NCI-H2029 treated with DMSO at 0.1 percent for 48 hours (cell line): ENCODE measurements at regions not wholly inside any gene's neighbourhood (a gene's known extent, or its start where the extent isn't known, plus 50 kb on each side); places are given as distances from the start of the nearest gene placed in this dataset.

Experiments
- DNase-seq: peaks from one replicate; lab custom pipeline; 2025; lab: John Stamatoyannopoulos, UW

DNA sequence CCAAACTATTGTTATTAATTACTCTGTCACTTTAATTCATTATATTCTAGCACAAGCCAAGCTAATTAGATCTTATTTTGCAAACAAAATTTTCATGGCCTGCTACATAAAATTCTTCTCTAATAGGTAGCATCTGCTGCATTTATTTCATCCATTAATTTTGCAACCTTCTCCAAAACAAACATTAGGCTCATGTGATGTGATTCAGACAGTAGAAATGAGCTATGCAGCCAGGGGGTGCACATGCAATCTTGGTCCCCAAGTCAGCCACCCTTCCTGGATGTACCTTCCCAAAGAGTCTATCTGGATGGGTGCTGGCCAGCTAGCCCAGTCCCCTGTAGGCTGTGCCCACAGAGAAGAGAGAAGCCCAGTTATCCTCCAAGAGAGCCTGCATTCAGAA lies 242.1 kb upstream of the OSR1 start:
- no peak for DNase-seq

DNA sequence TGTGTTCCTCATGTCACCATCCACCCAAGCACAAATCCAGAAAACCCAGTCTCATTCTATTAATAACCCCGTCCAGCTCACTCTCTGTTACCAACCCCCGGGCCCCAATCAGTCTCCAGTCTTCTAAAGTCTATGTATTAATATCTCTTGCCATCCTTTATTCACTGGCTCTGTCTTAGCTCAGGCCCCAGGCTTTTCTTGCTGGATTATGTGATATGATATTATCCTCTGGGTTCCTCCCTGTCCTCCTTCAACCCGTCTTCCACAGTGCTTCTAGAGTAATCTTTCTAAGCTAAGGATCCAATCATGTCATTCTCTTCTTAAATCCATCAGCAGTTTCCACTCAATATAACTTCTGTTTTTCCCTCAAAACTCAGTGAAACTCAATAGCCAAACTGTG lies 240.5 kb upstream of the OSR1 start:
- no peak for DNase-seq

DNA sequence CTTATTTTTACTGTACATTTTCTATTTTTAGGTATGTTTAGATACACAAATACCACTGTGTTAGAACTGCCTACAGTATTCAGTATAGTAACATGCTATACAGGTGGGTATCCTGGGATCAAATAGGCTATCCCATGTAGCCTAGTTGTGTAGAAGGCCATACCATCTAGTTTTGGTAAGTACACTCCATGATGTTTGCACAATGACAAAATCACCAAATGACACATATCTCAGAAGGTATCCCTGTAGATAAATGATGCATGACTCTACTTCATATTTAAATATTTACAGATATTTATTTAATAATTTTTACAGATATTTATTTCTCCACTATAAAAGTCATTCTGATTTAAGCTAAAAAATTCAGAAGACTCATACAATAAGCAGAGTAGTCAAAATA lies 233.8 kb upstream of the OSR1 start:
- DNase-seq, result no peak

DNA sequence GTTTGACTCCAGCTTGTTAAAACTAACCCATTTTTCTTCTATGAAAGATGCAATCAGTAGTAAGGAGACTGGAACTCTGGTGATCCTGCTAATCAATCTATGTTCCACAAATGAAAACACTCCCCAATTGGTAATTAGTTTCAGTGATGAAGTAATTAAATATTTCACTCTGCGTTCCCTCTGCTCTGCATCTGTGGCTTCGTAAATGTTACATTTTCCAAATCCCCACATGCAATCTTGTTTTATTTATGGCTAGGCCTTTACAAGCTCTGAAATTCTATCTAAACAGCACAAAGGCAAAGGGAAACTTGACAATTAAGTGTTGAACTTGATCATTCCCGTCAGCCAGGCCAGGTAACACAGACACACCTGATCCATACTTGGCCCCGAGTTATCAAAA lies 231.4 kb upstream of the OSR1 start:
- DNase-seq, result no peak

DNA sequence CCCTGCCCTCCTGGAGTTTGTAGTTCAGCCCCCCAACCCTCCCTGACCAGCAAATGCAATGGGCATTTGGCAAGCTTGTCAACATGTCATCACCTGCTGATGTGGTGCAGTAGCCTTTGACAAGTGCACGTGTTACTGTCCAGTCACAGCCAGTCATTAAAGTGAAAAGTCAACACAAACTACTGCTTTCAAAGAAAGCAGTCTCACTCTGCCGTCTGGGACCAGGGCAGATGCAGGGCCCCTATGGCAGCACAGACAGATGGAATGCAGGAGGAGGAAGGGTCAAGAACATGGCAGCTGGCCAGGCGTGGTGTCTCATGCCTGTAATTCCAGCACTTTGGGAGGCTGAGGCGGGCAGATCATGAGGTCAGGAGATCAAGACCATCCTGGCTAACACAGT lies 222.4 kb upstream of the OSR1 start:
- no peak for DNase-seq

DNA sequence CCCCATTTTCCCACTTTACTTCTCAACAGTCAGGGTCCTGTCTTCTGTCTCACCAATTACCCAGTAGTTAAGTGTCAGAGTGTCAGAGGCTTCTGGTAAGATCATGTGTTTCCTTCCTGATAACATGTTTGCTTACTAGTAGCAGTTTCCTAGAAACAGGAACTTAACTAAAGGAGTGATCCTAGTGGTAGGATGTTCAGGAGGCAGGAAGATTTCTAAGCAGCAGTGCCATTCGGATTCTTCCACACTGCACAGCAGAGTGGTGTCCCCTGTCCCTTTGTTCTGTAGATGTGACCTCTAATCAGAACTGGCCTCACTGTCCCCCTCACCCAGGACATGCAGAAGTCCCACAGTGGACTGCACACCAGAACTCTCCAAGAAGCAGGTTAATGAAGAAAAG lies 221.8 kb upstream of the OSR1 start:
- DNase-seq, result no peak

DNA sequence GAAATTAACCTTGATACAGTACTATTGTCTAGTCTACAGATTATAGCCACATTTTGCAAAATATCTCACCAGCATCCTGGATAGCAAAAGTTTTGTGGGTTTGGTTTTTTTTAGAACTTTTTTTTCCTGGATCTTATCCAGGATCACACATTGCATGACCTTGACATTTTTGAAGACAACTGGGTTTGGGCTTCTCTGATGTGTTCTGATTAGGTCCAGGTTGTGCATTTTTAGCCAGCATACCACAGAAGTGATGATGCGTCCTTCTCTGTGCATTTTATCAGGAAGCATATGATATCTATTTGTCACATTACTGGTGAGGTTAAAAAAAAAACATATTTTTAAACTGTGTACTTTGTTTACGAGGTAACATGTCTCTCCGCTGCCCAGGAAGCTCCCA lies 221.0 kb upstream of the OSR1 start:
- DNase-seq, result no peak

DNA sequence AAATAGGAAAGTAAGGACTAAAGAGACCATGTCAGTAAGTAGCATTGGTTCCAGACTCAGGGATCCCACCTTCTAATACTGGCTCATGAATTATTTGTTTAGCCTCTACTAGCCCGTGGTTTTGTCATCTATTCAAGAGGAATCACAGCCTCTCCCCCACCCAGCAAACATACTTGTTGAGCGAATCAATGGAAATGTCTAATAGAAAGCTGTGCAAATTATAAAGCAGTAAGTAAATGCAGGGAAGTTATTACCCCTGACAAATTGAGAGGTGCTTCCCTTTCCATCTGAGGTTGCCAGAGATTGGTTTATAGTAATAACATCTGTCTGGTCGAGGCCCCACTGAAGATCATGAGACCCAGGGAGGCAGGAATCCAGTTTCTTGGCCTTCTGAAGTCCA lies 219.3 kb upstream of the OSR1 start:
- DNase-seq, result no peak

DNA sequence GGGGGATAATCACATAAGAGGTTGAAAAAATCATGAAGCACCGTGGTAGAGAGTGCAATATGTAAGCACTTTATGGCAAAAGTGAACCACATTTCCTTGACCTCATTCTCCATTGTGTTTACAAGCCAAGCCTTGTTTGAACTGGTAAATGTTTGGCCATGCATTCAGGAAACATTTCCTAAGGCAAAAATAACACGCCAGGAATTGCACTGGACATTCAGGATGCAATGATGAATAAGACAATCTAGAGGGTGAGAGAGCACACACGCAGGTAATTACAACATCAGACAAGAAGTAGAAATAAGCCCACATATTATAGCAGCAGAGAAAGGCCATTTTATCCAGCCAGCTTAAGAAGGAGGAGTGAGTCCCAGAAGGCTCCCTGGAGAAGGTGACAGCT lies 218.0 kb upstream of the OSR1 start:
- no peak for DNase-seq

DNA sequence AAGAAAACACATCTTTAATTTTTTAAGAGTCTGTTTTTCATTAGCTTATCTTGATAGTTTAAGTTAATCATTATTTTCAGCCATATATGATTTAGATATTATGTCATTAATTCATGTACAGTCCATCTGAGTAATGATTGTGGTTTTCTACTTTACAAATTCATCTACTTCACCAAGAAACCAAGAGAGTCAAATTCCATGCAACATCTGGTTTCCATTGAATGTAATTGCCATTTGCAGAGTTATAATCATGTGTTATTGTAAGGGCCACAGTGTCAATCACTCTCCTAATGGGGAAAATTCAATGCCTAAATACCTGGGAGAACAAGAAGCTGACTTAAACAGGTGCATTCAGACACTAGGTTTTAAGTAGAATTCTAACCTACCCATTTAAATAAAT lies 217.2 kb upstream of the OSR1 start:
- no peak for DNase-seq

DNA sequence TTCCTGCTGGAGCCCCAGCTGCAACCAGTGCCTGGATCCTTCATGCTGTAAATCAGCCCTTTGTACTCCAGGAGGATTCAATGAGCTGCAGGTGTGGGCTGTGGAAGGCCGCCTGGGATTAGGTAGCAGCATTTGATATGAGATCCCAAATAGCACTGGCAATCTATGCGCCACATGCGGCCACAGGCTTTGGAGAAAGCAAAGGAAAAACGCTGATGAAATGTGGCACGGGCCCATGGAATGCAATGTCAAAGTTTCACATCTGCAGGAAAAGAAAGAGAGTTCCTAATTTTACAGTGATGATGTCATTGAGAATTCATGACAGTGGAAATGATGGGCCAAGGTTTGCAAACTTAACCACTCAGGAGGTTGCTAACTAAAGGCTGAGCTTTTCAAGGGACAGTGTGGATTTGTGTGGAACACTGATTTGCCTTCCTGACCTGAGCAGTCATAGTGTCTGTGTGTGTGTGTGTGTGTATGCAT lies 216.4 kb upstream of the OSR1 start:
- DNase-seq, result no peak

DNA sequence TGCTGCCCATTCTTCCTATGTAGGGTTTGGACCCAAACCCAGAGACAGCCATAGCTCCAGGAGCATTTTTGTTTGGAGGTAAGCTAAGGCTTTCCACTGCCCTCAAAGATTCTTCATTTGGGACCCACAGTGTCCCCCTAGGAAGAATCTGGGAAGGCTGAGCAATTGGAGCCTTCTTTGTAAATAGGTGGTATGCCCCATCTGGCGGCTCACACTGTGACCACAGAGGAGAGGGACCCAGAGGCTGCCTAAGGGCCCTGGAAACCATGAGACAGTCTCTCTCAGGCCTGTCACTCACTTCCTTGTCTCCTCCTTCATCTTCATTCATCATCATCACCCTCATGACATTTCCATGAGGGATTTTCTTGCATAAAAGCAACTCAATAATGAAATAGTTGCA lies 215.4 kb upstream of the OSR1 start:
- no peak for DNase-seq

DNA sequence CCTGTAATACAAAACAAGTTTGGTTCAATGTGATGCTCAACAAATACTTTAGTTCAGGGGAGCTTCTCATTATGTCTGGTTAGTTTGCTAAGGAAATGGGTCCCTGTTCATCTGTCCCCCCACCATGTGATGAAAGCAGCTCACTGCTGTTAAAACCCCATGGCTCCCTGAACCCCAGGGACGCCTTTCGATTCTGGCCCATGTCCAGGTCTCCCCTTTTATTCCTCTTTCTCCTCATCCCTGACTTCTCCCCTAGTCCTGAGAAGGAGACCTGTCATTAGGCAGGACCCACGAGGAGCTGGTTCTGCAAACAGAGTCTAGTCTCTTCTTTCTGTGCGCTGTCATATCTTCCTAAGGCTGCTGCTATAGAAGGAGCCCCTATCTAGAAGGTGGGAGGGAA lies 213.3 kb upstream of the OSR1 start:
- no peak for DNase-seq

DNA sequence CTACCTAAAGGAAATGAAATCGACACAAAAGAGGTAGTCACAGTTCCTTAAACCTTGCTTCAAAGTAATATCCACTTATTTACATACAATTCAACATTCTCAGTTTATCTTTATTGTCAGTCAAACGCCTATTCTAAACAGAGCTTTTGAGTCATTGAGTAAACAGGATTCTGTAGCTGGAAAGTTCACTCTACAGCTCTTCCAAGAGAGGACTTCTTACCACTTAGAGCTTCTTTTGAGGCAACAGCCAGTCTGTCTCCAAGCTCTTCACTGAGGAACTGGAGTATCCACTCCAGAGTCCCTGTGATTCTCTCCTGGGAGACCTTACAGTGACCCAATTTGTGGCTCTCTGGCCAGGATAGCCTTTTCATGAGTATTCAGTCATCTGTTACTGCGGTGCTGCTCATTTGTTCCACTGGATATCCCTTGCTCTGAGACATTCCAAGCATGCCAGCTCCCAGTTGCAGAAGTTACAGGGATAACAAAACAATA lies 210.9 kb upstream of the OSR1 start:
- no peak for DNase-seq

DNA sequence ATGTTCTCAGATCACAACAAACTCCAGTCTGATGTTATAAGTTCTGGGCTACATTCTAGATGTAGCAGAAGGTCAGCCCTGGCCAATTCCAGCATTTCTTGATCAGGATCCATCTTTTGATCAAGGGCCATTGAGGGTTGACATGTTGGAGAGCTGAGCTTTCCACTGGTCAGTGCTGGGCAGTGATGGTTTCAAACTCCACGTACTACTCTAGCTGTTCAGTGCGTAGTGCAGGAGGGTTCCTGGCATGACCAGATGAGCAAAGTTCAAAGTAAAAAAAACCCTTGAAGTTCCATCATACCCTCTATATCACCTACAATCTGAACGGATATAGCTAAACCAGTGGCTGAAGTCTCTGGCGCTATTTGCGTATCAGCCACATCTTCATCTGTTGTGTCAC lies 210.4 kb upstream of the OSR1 start:
- DNase-seq, result no peak

DNA sequence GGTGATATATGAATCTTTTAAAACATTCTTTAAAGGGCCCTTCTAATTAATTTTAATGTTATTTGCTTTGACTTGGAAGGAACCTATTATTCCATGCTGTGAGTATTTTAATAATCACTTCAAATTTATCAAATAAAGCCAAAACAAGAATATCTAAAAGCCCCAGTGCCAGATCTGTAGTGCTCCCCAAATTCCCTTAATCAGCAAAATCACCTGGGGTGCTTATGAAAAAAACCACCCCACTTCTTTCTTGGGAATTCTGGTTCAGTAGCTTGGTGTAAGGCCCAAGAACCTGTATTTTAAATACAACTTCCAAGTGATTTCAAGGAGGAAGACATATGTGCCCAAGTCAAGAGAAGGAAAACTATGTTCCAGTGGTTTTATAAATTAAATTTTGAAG lies 202.4 kb upstream of the OSR1 start:
- no peak for DNase-seq

DNA sequence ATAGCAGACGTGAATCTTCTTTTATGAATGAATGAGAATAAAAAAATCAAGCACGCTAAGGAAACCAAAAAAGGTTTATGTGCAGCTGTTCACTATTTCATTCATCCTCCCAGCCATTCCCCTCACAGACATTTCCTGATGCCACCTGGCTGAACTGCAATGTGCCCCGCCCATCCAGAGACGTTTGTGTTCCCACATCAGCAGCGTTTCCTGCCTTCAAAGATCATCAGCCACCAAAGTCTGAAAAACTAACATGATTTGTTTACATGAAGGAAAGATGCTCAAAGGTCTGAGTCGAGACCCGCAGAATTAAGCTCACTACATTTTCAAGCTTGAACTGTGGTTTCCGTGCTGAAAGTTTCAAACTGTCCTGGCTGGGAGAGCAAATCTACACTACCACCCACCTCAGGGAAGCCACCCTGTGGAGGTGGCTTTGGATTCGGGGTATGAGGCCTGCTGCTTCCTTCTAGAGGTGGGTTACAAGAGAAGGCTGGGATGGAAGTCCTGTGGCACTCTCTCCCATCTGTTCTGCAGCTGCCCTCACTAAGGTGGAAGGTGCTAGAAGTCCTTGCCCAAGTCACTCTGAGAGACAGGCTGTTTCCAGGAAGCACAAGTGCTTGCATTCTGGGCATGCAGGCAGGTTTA lies 201.3 kb upstream of the OSR1 start:
- no peak for DNase-seq

DNA sequence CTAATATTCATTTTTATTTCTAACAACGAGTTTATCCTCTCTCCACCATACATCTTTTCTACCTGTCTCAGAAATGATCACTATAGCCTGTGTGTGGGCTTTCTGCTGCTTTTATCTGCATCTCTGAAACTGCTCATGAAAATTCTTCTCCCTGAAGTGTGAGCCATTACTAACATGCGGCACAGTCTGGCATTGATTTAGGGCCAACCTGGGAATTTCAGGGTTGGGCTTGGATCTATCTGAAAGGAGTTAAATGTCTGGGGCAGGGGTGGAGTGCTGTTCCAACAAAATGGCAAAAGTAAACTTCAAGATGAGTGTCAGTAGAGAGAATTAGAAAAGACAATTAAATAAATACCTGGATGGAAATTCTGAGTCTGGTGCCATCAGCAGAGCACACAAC lies 198.2 kb upstream of the OSR1 start:
- DNase-seq, result no peak

DNA sequence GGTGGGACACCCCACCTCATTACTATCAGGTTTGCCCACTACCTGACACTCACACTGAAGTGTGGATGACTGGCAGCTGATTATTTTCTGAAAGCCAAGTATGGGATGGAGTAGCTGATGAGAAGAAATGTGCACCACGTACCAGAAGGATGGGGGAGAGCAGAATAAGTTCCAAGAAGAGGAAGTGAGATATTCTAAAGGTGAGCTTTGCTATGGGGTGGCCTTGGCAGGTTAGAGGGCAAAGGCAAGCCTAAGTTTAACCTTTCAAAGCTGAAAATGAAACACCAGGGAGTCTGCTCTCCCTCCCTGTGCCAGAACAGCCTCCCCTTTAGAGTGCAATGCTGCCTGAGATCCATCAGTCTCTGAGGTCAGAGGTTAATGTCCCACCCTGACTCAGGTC lies 196.1 kb upstream of the OSR1 start:
- DNase-seq, result no peak

DNA sequence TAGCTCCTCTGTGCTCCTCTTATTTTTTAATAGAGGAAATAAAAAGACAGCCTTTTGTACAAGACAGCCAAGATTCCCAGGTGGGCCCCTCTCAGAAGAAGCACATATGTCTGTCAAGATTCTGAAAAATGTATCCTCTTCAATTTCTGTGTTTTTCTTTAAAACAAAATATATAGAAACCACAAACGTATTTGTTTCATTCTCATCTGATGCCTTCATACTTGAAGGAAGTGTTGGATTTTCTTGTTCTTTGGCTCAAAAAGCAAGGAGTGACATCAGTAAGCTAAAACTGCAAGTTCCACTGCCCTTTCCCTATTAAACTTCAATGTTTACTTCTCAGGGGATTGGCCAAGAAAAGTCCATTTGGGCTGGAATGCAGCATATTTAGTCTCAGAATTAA lies 193.8 kb upstream of the OSR1 start:
- no peak for DNase-seq

DNA sequence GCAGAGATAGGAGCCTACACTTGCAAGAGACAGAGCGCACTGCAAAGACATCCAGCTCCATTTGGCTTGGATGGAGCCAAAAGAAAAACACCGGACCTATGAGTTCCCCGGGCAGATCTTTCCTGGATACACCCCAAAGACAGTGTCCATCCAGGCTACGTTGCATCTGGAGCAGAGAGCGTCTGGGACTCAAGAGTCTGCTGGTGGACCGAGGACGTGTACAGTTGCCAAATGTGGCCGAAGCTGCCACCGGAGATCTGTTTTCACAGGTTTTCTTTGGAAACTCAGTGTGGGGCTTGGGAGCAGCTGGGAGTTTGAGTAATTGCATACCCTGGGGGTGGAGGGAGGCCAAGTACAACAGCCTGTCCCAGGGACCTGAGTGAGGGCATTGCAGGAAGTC lies 192.3 kb upstream of the OSR1 start:
- DNase-seq, result no peak

DNA sequence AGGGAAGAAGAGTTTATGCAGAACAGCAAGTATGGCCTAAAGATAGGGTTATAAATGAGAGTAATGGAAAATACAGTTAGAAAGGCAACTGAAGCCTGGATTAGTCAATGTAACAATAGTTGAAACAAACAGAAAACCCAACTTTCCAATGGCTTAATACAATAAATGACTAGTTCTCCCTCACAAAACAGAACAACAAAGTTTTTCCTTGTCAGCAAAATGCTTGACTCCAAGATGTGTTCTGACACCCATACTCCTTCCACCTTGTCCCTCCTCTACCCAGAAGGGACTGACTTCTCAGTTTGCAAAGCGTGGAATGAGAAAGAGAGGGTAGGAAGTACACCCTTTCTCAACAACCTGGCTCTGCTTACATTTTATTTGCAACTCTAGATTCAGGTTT lies 191.4 kb upstream of the OSR1 start:
- no peak for DNase-seq

DNA sequence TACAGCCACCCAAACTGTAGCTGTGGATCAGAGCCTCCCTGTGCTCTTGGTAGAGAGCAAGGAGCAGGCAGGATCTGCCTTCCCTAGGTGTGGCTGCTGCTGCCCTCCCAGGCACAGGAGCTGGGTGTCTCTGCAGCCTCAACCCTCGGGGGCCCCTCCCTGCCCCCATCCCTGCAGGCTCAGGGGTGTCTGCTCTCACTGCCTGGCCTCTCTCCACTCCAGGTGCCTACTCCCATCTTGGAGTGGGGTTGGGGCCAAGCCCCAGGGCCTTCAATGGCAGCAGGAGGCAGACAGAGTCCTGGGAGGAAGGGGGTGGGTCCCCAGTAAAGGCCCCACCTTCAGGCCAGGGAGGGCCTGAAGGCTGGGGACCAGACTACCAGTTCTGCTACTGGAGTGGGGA lies 189.7 kb upstream of the OSR1 start:
- DNase-seq, result no peak

DNA sequence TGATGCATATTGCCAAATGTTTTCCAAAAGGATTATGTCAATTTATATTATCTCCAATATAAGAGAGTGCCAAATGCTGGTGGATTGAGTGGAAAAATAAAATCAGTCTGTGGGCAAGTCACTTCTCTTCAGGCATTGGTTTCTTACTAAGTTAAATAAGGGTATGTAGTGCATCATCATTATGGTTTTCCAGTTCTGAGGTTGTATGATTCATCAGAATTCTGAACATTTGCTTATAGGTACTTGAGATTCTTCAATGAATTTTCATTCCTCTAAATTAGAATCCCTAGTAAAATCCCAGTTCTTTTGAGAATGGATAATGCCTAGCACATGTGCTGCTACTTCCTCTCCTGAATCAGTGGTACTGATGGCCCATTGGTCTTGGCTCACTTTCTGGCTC lies 188.9 kb upstream of the OSR1 start:
- no peak for DNase-seq

DNA sequence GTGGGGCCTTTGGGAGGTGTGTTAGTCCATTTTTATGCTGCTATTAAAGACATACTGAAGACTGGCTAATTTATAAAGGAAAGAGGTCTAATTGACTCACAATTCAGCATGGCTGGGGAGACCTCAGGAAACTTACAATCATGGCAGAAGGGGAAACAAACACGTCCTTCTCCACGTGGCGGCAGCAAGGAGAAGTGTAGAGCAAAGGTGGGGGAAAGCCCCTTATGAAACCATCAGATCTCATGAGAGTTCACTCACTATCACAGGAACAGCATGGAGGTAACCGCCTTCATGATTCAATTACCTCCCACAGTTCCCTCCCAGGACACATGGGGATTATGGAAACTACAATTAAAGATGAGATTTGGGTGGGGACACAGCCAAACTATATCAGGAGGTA lies 187.1 kb upstream of the OSR1 start:
- no peak for DNase-seq
